ENCODE measurements at regions not wholly inside any gene's neighbourhood (a gene's known extent, or its start where the extent isn't known, plus 50 kb on each side); places are given as distances from the start of the nearest gene placed in this dataset.
"Not testable (repeated sequence)": the region's sequence is repeated elsewhere in the genome, so short reads cannot be mapped to it uniquely, and the experiment has no call there.

- no peak overlapping the region for H3K27ac ChIP-seq (ENCODE audit: low read length)
- H3K4me1 ChIP-seq (ENCODE audit: control insufficient read depth, insufficient read depth, low read length), result no peaks in the 10 kb centered on the region
- in situ Hi-C loops (cut with HindIII; ENCODE audit: low pct_unique_long_range_greater_than_20kb, low sequenced_read_pairs), result no loop called here
- H3K9me3 ChIP-seq (ENCODE audit: control insufficient read depth, insufficient read depth, low read depth, low read length), result no peaks in the 10 kb centered on the region
- BruUV-seq (replicated peaks), result no TSS peak
- TF ChIP-seq, protein P1, sequence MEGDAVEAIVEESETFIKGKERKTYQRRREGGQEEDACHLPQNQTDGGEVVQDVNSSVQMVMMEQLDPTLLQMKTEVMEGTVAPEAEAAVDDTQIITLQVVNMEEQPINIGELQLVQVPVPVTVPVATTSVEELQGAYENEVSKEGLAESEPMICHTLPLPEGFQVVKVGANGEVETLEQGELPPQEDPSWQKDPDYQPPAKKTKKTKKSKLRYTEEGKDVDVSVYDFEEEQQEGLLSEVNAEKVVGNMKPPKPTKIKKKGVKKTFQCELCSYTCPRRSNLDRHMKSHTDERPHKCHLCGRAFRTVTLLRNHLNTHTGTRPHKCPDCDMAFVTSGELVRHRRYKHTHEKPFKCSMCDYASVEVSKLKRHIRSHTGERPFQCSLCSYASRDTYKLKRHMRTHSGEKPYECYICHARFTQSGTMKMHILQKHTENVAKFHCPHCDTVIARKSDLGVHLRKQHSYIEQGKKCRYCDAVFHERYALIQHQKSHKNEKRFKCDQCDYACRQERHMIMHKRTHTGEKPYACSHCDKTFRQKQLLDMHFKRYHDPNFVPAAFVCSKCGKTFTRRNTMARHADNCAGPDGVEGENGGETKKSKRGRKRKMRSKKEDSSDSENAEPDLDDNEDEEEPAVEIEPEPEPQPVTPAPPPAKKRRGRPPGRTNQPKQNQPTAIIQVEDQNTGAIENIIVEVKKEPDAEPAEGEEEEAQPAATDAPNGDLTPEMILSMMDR (IDR thresholded peaks at IDR 0.05), result no peak
- TF ChIP-seq SIN3A (IDR thresholded peaks at IDR 0.05; ENCODE audit: borderline replicate concordance, insufficient read depth, low read depth, low read length) (no peak), TCF7L2 (IDR thresholded peaks at IDR 0.05; ENCODE audit: low read depth, low read length) (no peak), POLR2AphosphoS5 (IDR thresholded peaks at IDR 0.05; ENCODE audit: low read depth, low read length) (no peak)
- TF ChIP-seq, protein P2, sequence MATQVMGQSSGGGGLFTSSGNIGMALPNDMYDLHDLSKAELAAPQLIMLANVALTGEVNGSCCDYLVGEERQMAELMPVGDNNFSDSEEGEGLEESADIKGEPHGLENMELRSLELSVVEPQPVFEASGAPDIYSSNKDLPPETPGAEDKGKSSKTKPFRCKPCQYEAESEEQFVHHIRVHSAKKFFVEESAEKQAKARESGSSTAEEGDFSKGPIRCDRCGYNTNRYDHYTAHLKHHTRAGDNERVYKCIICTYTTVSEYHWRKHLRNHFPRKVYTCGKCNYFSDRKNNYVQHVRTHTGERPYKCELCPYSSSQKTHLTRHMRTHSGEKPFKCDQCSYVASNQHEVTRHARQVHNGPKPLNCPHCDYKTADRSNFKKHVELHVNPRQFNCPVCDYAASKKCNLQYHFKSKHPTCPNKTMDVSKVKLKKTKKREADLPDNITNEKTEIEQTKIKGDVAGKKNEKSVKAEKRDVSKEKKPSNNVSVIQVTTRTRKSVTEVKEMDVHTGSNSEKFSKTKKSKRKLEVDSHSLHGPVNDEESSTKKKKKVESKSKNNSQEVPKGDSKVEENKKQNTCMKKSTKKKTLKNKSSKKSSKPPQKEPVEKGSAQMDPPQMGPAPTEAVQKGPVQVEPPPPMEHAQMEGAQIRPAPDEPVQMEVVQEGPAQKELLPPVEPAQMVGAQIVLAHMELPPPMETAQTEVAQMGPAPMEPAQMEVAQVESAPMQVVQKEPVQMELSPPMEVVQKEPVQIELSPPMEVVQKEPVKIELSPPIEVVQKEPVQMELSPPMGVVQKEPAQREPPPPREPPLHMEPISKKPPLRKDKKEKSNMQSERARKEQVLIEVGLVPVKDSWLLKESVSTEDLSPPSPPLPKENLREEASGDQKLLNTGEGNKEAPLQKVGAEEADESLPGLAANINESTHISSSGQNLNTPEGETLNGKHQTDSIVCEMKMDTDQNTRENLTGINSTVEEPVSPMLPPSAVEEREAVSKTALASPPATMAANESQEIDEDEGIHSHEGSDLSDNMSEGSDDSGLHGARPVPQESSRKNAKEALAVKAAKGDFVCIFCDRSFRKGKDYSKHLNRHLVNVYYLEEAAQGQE (IDR thresholded peaks at IDR 0.05; ENCODE audit: insufficient read depth in 1 of 2, low read depth in 2 of 2, low read length in 1 of 2), result no peak
- ATAC-seq (no peak), DNase-seq (ENCODE audit: low read depth, low spot score) (no peak)
- H3K36me3 ChIP-seq (ENCODE audit: control insufficient read depth, insufficient read depth, low read length), result no peaks in the 10 kb centered on the region
- H3K27me3 ChIP-seq (ENCODE audit: control insufficient read depth, insufficient read depth, low read length), result peaks cover 3% of the 10 kb centered on the region; the same call in 1 of the 2 replicates
- ChIA-PET POLR2A (no interaction called here), CTCF (no interaction called here)
- H3K4me3 ChIP-seq (ENCODE audit: low read depth in 2 of 2, low read length in 2 of 2), result no peak overlapping the region
- intact Hi-C loops (cut with micrococcal nuclease; ENCODE audit: unreplicated experiment), result no loop called here
Measured at GRCh38 chr1:121445679-121446078, 260.9 kb downstream of the SRGAP2C start.

- H3K27me3 ChIP-seq (ENCODE audit: control insufficient read depth, insufficient read depth, low read length); H3K9me3 ChIP-seq (ENCODE audit: control insufficient read depth, insufficient read depth, low read depth, low read length); H3K27ac ChIP-seq (ENCODE audit: low read length); intact Hi-C loops (cut with micrococcal nuclease; ENCODE audit: unreplicated experiment); POLR2A ChIA-PET; in situ Hi-C loops (cut with HindIII; ENCODE audit: low pct_unique_long_range_greater_than_20kb, low sequenced_read_pairs); H3K36me3 ChIP-seq (ENCODE audit: control insufficient read depth, insufficient read depth, low read length); H3K4me3 ChIP-seq (ENCODE audit: low read depth in 2 of 2, low read length in 2 of 2); H3K4me1 ChIP-seq (ENCODE audit: control insufficient read depth, insufficient read depth, low read length); CTCF ChIA-PET; ATAC-seq; DNase-seq (ENCODE audit: low read depth, low spot score); BruUV-seq (replicated peaks): not testable (repeated sequence)
- TF ChIP-seq, protein P1 (IDR thresholded peaks at IDR 0.05), result peak; percentile 66; the same call in 1 of the 2 replicates
Measured at GRCh38 chr1:121447280-121447923, 262.6 kb downstream of the SRGAP2C start.

GRCh38 chr1:121448064-121448463, 263.3 kb downstream of the SRGAP2C start:
- POLR2A ChIA-PET; DNase-seq (ENCODE audit: low read depth, low spot score); BruUV-seq (replicated peaks); intact Hi-C loops (cut with micrococcal nuclease; ENCODE audit: unreplicated experiment); CTCF ChIA-PET; H3K27ac ChIP-seq (ENCODE audit: low read length); H3K27me3 ChIP-seq (ENCODE audit: control insufficient read depth, insufficient read depth, low read length); H3K36me3 ChIP-seq (ENCODE audit: control insufficient read depth, insufficient read depth, low read length); H3K4me3 ChIP-seq (ENCODE audit: low read depth in 2 of 2, low read length in 2 of 2); ATAC-seq; in situ Hi-C loops (cut with HindIII; ENCODE audit: low pct_unique_long_range_greater_than_20kb, low sequenced_read_pairs); H3K4me1 ChIP-seq (ENCODE audit: control insufficient read depth, insufficient read depth, low read length); H3K9me3 ChIP-seq (ENCODE audit: control insufficient read depth, insufficient read depth, low read depth, low read length): not testable (repeated sequence)

All from Panc1 (cell line).